Skeletal muscle cell (primary cell): ENCODE measurements at regions not wholly inside any gene's neighbourhood (a gene's known extent, or its start where the extent isn't known, plus 50 kb on each side); places are given as distances from the start of the nearest gene placed in this dataset.
A peak's percentile ranks its signal among the peaks of the same experiment; 100 is the strongest.
"Not testable (repeated sequence)": the region's sequence is repeated elsewhere in the genome, so short reads cannot be mapped to it uniquely, and the experiment has no call there.

ENCODE experiments used
- DNase-seq: peaks from one replicate; pipeline ENCODE4 v3.0.0-alpha.2; 2010; ENCODE audit warnings: low read depth
- H3K4me3 ChIP-seq: 2 replicates; pipeline ENCODE4 v1.5.1; 2011; ENCODE audit warnings: low read depth, mild to moderate bottlenecking, control low read depth, low read length, moderate library complexity

DNA sequence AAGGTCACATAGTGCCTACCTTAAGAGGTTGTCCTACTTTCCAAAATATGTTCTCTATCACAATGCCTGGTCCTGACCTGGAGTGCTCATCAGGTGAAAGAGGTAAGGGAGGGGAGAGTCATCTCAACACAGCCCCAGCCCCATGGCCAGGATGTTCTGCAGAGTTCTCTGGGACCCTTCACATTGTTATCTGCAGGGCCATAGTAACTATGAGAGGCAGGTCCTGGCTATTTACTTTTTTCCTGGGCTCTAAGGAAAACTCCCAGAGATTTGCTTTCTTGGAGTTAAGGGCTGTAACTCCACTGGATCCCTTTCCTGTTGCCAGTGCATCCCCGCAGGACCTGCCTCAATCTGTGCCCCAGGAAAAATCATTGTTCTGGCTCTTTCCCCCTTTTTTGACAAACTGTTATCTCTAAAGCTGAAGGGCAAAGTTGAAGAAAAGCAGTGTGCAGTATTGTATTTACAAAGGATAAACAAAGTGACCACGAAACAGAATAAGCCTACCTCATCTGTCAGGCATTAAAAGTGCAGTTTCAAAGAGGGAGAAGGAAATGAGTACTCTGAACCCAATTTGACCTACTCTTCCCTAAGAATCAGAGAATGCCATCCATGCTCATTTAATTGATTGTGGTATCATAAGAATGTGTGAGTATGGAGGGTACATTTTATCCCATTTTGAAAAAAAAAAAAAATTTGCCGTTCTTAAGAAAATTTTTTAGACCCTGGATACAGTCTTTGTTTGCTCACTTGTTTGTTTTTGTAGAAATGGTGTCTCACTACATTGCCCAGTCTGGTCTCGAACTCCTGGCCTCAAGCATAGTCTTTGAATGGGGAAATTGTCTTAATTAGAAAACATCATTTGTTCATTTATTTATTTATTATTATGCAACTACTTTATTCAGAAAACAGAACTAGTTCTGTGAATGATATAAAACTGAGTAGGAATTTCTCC is 149.6 kb downstream of the RHOU start:
- DNase-seq: no peak

DNA sequence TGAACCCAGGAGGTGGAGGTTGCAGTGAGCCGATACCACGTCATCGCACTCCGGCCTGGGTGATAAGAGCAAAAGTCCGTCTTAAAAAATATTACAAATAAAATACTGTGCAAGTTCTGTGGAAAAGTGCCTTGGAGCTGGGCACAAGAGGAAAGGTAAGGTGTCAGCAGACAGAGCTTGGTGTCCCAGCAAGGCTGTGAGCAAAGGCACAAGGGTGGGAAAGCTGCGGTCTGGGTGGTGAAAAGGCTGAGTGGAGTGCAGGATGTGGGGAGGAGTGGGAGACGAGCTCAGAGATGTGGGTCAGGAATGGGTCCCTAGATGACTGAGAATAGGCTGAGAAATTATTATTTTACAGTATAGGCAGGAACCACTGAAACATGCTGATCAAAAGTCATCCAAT is 150.6 kb downstream of the RHOU start:
- H3K4me3 ChIP-seq: no peak overlapping the region
- DNase-seq: no peak

More for the DNA sequence above, 149.6 kb downstream of the RHOU start:
- H3K4me3 ChIP-seq: no peak overlapping the region

DNA sequence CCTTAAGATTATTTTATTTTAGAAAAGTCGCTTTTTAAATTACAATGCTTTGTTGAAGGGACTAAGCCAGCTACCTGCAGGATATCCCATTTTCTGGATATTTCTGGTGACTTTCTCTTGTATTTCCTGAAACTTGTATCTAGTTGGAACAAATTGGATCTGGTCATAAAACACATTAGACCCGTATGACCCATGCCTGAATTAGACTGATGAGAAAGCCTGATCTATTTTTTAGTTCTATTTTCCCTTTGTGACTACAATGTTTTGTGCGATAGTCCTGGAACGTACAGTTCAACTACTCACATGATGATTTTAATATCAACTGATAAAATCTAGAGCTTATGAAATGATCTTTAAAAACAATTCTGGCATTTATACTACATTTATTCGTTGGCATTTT is 151.8 kb downstream of the RHOU start:
- no peak for DNase-seq
- H3K4me3 ChIP-seq: no peak overlapping the region

DNA sequence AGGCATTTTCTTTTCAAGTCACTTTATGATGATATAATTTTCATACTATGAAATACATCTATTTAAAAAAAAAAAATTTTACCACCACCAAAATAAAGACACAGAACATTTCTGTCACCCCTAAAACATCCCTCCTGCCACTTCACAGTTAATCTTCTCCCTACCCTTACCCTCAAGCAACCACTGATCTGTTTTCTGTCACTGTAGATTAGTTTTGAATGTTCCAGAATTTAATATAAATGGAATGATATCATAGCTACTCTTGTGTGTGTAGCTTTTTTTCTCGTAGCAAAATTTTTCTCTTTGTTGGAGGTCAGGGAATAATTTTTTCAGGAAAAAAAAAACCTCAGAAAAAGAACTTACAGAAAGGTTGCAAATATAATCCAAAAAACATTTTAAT is 152.7 kb downstream of the RHOU start:
- no peak for DNase-seq
- no peak overlapping the region for H3K4me3 ChIP-seq

DNA sequence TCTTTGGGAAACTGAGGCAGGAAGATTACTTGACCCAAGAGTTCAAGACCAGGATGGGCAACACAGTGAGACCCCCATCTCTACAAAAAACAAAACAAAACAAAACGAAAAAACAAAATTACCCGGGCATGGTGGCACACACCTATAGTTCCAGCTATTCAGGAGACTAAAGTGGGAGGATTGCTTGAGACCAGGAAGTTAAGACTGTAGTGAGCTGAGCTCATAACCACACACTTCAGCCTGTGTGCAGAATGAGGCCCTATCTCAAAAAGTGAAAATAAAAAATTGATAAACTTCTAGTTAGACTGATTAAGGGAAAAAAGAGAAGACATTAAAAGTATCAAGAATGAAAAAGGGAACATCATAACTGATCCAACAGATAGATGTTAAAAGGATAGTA is 154.0 kb downstream of the RHOU start:
- no peak for DNase-seq
- H3K4me3 ChIP-seq: no peak overlapping the region

DNA sequence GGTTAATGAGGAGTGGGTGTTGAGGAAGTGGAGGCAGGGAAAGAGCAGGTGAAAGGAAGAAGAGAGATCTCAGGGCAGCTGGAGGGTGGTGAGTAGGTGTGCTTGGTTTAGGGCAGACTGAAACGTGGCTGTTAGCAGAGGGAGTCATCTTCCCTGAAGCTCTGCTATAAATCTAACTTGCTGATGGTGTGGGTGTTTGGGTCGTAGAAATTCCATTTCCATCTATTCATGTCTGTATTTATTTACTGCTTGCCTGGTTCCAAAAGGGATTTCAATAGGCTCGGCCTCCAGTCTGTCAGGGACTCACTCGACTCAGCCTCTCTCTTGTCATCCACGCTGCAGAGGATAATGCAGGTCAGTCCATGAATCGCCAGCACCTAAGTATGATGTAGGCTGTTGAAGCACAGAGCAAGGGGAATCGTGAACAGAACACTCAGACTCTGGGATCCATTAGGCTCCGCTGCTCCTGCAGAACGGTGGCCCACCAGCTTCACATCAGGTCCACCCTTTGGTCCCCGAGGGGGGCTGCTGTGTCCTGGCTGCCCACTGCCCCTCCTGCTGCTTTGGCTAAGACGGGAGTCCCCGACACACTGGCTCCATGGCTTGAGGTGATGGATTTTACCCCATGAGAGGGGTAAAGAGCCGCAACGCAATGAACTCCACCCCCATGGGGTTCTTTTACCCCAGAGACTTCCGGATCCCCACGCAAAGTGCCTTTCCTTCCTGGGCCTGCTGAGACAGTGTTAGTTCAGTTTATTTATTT is 156.2 kb downstream of the RHOU start:
- no peak for DNase-seq
- no peak overlapping the region for H3K4me3 ChIP-seq

DNA sequence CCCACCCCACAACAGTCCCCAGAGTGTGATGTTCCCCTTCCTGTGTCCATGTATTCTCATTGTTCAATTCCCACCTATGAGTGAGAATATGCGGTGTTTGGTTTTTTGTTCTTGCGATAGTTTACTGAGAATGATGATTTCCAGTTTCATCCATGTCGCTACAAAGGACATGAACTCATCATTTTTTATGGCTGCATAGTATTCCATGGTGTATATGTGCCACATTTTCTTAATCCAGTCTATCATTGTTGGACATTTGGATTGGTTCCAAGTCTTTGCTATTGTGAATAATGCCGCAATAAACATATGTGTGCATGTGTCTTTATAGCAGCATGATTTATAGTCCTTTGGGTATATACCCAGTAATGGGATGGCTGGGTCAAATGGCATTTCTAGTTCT is 156.9 kb downstream of the RHOU start:
- H3K4me3 ChIP-seq, DNase-seq: not testable (repeated sequence)

DNA sequence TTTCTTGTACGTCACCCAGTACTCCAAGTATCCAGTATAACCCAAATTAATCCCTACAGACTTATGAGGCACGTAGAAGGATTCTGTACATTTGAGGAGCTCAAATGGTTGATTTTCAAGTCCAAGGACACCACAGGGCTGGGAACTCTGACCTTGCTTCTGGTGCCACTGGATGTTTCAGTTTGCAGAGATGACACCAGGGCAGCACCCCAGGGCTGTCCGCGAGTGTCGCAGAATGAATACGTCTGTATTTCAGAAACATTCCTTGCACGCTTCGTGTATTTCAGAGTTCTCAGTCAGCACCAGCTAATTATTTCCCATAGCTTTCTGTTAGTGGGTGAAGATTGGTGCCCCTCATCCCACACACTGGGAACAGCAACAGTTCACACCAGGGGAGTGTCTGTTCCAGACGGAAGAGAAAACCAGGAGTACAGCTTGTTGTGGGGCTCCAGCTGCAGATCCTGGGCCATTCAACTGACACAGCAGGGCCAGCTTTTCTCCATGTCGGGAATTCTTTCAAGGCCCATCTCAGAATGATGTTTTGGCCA is 159.2 kb downstream of the RHOU start:
- DNase-seq: no peak

DNA sequence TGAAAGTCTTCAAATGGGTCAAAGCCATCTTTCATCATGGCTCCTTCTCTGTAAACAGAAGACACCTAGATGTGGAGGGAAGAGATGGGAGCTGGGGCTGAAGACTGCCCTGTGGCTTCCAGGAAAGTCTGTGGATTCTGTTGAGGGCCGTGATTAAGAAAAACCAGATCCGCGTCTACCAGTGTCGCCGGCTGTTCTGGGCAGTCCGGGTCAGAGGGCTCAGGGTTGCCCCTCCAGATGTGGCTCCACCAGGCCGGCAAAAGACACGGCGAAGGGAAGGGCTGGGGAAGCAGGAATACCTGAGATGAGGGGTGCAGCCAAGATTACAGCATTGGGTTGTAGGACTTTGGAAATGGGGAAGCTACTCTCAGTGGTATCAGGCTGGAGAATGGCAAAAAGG is 162.6 kb downstream of the RHOU start:
- no peak for DNase-seq

More for the DNA sequence above, 159.2 kb downstream of the RHOU start:
- H3K4me3 ChIP-seq: no peak overlapping the region

DNA sequence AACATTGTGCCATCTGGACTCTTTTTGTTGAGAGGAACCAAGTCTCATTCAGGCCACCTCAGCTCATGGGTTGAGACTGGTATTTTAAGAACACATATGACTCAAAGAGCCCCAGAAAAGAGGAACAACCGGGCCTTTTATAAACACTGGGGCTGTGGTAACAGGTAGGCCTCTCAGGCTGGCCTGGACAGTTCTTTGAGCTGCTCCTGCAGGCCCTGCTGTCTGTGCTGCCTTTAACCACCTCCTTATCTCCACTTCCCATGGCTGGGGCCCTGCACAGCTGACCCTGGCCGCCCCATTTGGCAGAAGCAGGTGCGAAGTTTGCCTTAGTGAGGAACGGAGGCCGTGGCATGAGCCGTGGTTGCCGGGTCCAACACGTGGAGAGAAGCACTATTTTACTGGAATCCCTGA is 163.3 kb downstream of the RHOU start:
- DNase-seq: no peak
- H3K4me3 ChIP-seq: no peak overlapping the region

More for the DNA sequence above, 162.6 kb downstream of the RHOU start:
- H3K4me3 ChIP-seq: no peak overlapping the region

DNA sequence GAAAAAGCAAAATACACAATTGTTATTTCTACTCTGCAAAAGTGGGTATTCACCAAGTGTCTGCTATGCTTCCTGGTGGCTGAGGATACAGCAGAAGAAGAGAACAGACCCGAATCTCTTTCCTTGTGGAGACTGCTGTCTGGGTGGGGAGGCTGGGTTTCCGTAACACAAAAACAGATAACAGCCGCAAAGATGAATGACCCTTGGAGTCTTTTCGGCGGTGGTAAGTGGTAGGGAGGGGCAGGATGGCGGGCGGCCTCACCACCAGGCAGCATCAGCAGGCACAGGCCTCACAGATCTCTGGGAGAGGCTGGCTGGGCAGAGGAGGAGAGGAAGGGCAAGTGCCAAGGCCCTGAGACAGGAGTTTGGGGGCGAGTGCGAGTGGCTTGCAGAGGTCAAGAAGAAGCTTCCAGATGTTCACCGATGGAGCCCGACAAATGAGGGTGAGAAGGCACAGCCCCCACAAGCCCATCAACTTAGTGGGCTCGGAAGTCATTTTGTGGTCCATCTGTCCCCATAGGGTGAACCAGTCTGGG is 164.2 kb downstream of the RHOU start:
- no peak overlapping the region for H3K4me3 ChIP-seq
- no peak for DNase-seq

DNA sequence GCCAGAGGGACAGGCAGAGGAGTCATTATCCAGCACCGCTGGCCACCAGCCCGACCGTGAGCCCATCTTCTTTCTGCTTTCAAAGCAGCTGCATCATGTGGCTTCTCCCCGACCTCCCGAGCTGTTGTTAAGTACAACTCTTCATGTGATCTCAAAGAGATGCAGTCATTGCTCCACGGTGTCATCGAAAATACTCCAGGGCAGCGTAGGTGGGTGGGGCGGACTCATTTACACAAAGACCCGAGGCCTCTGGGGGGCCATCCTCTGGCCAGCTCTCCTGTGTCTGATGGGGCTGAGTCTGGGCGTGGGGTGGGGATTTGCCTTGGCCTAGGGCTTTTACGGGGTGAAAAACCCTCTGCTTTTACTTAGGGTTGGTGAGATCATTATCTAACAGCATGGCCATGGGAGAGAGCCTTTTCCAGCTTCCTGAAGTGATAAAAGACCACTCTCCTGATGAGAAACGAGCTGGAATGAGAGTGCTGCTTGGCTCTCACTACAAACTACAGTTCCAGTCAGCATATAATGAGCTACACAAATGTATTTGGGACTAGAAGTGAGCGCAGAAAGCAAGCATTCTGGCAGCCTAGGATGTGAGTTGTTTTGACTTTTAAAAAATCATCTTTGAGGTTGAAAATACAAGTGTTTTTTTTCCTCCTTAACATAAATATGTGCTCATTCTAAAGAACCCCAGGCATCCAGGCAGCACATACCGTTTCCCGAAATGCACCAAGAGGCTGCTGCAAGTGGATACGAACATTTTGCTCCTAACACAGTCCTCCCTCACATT is 165.0 kb downstream of the RHOU start:
- H3K4me3 ChIP-seq: no peak overlapping the region
- peak; percentile 11 for DNase-seq

DNA sequence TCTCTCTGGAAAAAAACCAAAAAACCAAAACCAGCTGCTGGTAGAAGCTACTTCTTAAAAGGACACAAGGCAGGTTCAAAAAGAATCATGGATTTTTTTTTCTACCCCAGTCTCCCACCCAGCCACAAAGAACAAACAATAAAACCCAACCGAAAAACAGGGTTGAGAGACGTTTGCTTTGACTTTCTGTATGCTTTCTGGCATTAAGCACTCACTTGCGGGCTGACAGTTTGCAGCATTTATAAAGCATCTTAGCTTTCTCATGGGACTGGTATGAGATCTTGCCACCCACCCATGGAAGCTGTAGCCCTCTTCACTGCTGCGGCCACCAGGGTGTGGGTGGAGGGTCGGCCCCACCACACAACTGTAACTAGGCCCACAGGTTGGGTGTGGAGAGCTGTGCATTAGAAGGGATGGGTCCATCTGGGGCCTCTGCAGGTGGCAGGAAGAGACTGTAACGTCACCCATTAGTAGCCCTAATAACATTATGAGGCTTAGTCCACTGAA is 165.7 kb downstream of the RHOU start:
- no peak for DNase-seq

DNA sequence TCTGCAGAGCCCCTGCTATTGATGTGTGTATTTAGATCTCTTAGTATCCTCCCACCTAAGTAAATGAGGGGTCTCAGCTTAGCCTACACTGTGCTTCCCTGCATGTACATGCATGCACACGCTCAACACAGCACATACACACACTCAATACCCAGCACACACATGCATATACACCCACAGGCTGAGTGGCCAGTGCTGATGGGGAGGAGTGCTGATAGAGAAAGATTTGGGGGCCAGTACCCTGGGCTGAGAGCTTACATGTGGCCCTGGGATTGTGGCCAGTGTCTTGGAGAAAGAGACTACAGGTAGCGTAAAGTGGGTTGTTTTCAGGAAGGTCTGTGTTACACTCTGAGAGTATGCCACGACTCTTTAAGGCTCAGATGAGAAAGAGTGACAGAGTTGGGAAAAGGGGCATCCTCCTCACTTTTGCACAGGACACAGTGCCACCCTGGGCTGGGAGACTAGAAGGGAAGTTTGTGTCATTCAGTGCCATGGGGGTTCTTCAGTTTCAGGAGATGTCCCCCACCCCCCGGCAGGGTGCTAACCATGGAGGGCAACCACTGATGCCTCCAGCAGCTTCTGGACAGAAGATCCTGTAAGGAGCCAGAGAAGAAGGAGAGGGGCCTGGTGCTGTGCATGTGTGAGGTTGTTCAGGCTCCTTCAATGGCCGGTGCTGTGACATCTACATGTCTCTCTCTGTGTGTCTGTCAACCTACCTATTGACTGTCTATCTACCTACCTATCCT is 166.8 kb downstream of the RHOU start:
- DNase-seq: no peak

More for the DNA sequence above, 165.7 kb downstream of the RHOU start:
- no peak overlapping the region for H3K4me3 ChIP-seq

DNA sequence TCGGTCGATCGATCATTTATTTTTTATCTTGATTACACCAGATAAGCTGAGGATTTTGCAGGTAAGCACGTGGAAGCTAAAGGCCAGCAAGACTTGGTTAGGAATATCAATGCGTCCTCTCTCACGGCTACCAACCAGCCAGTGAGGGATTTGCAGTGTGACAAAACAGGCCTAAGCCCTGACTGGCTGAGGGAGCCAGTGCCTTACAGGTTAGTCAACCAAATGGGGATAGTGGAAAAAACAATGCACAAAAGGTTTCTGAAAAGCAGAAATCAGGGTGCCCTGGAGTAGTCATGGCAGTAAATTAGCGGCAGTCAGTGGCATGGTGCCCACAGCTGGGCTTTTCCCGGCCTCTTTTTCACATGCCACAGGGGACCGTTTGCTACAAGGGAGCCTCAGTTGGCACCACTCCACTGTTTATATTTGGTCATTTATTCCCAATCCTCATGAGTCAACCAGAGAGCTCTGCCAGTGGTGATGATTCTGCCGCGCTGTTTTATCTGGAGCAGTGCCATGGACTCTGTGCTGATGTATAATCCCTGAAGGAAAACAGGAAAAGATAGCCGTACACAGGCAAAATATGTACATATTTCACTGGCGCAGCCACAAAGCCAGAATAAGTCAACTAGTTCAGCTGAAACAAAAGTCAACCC is 167.6 kb downstream of the RHOU start:
- peak; percentile 90 for DNase-seq
- no peak overlapping the region for H3K4me3 ChIP-seq

More for the DNA sequence above, 166.8 kb downstream of the RHOU start:
- no peak overlapping the region for H3K4me3 ChIP-seq

DNA sequence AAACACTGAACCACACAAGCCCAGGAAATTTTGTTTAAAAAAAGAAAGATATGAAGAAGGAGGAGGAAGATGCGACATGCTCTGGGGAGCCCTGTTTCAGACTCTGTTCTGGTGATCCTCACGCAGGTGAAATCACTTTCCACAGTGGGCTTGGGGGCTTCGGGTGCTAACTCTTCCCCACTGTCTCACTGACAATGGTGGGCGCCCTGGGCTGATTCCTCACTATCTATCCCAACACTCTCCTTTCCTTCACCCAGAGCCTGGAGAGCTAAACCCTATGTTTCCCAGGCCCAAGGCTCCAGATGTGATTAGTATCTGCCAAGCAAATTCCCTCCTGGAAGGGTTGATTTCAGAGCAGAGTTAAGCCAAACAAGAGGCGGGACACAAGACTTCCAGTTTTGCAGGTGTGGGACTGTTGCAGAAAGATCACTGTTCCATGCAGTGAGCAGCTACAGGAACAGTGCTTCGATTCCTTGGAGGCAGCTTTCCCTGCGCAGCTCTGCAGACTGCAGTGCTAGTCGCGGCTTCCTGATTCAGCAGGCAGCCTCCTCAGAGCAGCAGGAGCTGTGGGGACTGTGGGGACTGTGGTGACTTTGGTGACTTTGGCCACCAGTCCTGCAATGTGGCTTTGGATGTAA is 168.3 kb downstream of the RHOU start:
- no peak overlapping the region for H3K4me3 ChIP-seq
- no peak for DNase-seq

DNA sequence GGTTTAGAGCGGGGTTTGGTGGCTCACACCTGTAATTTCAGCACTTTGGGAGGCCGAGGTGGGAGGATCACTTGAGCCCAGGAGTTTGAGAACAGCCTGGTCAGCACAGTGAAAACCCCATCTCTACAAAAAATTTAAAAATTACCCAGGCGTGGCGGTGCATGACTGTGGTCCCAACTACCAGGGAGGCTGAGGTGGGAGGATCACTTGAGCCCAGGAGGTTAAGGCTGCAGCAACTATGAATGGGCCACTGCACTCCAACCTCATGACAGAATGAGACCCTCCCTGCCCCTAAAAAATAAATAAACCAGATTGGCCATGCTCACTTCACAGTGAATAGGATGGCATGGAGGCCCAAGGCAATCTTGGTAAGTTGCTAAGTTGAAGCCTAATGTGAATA is 168.9 kb downstream of the RHOU start:
- no peak overlapping the region for H3K4me3 ChIP-seq
- DNase-seq: no peak
